ENCODE measurements at regions not wholly inside any gene's neighbourhood (a gene's known extent, or its start where the extent isn't known, plus 50 kb on each side); places are given as distances from the start of the nearest gene placed in this dataset.

DNA sequence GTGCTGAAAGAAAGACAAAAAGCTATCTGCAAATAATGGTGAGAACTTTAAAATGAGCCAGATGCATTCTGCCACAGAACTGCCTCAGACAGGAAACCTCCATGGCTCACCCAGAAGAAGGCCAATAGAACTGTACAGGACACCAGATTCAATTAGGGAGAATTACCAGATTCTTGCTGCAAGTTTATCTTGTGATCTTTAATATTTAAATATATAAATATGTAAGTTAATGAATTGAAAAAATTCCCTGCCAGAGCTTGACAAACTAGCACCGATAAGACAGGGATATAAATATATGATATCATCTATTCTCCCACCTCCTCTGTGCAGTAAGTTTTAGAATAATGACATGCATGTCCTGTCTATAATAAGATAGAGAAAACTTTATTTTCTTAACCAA, 252.8 kb downstream of the PLK2 start:
- no peak for TF ChIP-seq CTCF (conservative IDR thresholded peaks at IDR 0.05 in 1 of 2, IDR thresholded peaks at IDR 0.05 in 1 of 2; ENCODE audit: extremely low read depth in 1 of 2, insufficient read depth in 1 of 2, low read depth in 1 of 2, low read length in 2 of 2)
- no peak for TF ChIP-seq EZH2 (IDR thresholded peaks at IDR 0.05; ENCODE audit: borderline replicate concordance, low read length)
